ENCODE measurements at regions not wholly inside any gene's neighbourhood (a gene's known extent, or its start where the extent isn't known, plus 50 kb on each side); places are given as distances from the start of the nearest gene placed in this dataset.

GRCh38 chr5:162325143-162325727 is 257.7 kb downstream of the GABRG2 start:
- no peak for DNase-seq

- DNase-seq = no peak
Measured at GRCh38 chr5:162334944-162335343, 267.4 kb downstream of the GABRG2 start.

GRCh38 chr5:162360373-162360931 is 292.9 kb downstream of the GABRG2 start:
- DNase-seq = no peak

DNA sequence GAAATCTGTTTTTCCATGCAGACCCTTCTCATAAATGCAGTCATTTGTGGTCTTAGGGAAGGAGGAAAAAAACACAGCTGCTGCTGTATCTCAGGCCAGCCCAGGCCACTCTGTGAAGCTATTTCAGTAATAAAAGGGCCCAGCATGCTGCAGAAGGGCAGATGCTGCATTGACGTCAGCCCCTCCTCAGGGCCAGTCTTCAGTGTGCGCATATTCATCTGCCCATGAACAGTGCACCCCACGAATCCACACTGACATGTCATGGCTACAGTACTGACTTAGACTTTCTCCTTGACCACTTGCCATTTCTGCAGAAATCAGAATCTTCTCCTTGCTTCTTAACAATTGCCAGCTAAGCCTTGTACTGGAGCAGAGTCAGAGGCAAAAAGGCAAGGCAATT is 304.7 kb downstream of the GABRG2 start:
- DNase-seq = no peak

GRCh38 chr5:162377895-162378294 is 310.3 kb downstream of the GABRG2 start:
- DNase-seq = no peak

GRCh38 chr5:162382839-162383238 is 315.3 kb downstream of the GABRG2 start:
- DNase-seq = no peak

GRCh38 chr5:162384225-162384624 is 316.7 kb downstream of the GABRG2 start:
- DNase-seq = no peak

GRCh38 chr5:162391833-162392232 is 324.3 kb downstream of the GABRG2 start:
- no peak for DNase-seq

GRCh38 chr5:162392336-162392735 is 324.8 kb downstream of the GABRG2 start:
- no peak for DNase-seq

GRCh38 chr5:162393534-162393933 is 326.0 kb downstream of the GABRG2 start:
- DNase-seq = no peak

DNA sequence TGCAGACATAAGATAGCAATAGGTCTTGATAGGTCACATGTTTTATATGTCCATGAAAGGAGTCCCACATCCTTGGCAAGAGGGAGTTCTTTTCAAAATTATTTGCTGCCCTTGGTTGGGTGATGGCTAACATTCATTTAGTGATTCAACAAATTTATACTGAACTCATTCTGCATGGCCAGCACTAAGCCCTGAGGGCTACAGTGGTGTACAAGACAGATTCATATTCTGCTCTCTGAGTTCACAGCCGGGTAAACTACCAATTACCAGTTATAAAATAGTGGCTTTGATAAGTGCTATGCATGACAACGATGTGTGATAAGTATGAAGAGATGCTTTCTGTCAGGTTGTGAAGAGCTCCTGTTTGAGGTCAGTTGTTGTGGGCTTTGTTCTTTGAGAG is 340.0 kb downstream of the GABRG2 start:
- no peak for DNase-seq

- no peak for DNase-seq
Measured at GRCh38 chr5:162410365-162410764, 342.8 kb downstream of the GABRG2 start.

- DNase-seq = no peak
Measured at GRCh38 chr5:162429142-162429541, 361.6 kb downstream of the GABRG2 start.

GRCh38 chr5:162434281-162434680 is 366.7 kb downstream of the GABRG2 start:
- no peak for DNase-seq

GRCh38 chr5:162436055-162436454 is 368.5 kb downstream of the GABRG2 start:
- DNase-seq = no peak

- DNase-seq = no peak
Measured at GRCh38 chr5:162444129-162444762, 376.7 kb downstream of the GABRG2 start.

DNA sequence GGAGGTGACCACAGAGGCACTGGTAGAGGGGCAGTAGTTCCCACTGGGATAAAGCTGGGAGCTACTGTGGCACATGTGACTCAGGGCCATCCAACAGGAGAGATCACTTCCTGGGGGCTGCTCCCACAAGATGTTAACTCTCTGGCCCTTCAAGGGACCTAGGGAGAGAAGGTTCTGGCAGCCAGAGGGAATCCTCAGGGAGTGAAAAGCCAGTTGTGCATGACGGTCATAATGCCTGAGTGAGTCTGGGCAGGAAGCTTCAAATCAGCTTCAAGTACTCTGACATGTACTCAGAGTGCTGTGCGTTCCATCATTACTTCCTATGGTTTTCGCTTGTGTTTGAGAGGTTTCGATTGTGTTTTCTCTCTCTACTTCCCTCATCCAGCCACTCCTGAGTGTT is 388.5 kb downstream of the GABRG2 start:
- DNase-seq = no peak

GRCh38 chr5:162466011-162466410 is 398.4 kb downstream of the GABRG2 start:
- DNase-seq = no peak

DNA sequence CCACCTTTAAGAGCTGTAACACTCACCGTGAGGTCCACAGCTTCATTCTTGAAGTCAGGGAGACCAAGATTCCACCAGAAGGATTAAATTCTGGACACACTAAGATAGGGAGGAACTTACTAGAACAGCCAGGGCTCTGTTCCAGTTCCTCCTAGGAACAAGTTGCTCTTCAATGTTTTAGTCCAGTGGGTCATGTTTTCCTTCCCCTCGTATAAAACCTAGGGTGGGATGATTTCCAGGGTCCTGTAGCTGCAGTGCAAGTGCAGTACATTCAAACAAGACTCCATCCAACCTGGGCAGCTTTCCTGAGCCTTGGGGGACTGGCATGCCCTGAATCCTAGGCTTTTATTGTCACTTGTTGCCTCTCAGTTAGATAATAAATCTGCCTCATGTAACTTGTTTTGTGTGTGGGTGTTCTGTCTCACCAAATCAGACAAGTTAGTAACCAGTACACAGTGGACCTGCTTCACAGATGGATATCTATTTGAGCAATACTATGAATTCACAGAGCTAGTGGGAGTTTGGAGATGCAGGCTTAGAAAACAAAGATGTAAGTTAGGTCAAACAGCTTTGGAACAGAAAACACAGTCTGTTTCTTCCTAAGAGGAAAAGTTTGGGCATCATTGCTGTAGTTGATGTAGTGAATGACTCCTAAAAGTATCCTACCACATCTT is 405.6 kb downstream of the GABRG2 start:
- no peak for DNase-seq

DNA sequence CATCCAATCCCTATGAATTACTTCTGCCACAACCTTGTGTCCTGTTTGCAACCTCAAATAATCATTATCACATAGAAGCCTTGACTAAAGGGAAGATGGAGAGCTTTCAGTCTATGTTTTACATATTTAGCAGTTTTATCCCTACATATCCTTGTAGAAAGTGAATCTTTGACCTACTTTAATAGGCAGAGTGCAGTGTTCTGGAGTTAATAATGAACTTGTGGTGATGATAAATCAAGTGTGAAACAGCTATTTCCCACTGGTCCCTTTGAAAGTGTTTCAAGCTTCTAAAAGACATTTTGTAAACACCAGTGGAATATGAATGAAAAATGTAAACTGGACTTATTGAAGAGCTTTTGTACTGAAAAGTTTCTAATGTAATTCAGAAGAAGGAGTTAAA is 406.7 kb downstream of the GABRG2 start:
- DNase-seq = no peak

DNA sequence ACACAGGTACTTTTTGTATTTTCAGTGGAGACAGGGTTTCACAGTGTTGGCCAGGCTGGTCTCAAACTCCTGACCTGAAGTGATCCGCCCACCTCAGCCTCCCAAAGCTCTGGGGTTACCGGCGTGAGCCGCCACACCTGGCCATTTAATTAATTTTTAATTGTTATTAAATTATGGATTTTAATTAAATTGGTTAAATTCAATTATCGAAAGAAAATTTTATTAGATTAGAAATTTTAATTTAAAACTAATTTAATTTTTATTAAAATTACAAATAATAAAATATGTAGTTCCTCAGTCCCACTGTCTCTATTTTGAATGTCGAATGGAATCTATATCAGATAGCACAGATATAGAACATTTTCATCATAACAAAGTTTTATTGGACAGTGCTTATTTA is 416.5 kb downstream of the GABRG2 start:
- DNase-seq = no peak

- DNase-seq = no peak
Measured at GRCh38 chr5:162484986-162485385, 417.4 kb downstream of the GABRG2 start.

GRCh38 chr5:162485666-162486292 is 418.2 kb downstream of the GABRG2 start:
- no peak for DNase-seq

Data from activated CD4-positive, alpha-beta T cell treated with anti-CD3 and anti-CD28 coated beads, Interleukin-2, amount 50 U/mL, for 4 hours (primary cell).